ENCODE measurements at regions not wholly inside any gene's neighbourhood (a gene's known extent, or its start where the extent isn't known, plus 50 kb on each side); places are given as distances from the start of the nearest gene placed in this dataset.
A peak's percentile ranks its signal among the peaks of the same experiment; 100 is the strongest.
"Not testable (repeated sequence)": the region's sequence is repeated elsewhere in the genome, so short reads cannot be mapped to it uniquely, and the experiment has no call there.

DNA sequence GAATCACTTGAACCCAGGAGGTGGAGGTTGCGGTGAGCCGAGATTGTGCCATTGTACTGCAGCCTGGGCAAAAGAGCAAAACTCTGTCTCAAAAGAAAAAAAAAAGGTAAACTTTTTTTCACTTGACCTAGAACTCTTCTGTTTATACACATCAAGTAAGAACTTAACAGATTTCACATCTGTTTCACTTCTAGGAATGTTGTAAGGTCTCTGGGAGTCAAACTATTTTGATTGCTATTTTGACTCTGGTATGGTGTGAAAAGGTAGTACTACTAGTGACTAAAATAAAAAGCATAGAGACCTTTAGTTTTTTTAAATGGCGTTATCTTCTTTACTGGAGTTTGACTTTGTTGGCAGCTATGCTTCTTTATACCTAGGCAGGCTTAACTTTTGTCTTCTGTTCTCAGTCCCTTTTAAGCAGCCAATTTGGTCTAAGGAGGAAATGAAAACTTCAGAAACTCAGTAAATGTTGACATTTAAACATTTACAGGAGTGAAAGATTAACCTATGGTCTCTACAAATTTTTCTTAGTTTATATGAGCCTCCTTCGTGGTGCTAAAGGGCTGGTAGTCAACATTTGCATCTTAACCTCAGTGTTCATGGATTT is 84.7 kb downstream of the METTL2B start:
- peak; percentile 5 for DNase-seq (ENCODE audit: low read depth)

GRCh38 chr7:128562795-128563194 is 86.2 kb downstream of the METTL2B start:
- not testable (repeated sequence) for DNase-seq (ENCODE audit: low read depth); H3K4me3 ChIP-seq (ENCODE audit: low read length)

More for the DNA sequence above, 84.7 kb downstream of the METTL2B start:
- not testable (repeated sequence) for H3K4me3 ChIP-seq (ENCODE audit: low read length)

DNA sequence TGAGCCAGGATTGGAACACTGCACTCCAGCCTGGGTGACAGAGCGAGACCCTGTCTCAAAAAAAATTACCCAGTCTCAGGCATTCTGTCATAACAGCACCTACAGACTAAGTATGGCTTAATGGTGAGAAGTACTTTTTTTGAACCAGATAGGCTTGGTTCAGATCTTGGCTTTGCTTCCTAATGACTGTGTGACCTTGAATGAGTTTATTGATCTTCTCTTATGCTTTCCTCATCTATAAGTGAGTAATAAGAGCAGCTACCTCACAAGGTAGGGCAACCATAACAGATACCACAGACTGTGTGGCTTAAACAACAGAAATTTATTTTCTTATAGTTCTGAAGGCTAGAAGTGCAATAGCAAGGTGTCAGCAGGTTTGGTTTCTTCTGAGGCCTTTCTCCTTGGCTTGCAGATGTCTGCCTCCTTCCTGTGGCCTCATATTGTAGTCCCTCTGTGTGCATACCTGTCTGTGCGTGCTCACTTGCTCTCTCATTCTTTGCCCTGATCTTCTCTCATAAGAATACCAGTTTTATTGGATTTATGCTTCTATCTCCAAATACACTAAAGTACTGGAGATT is 87.7 kb downstream of the METTL2B start:
- not testable (repeated sequence) for H3K4me3 ChIP-seq (ENCODE audit: low read length); DNase-seq (ENCODE audit: low read depth)

GRCh38 chr7:128564932-128565864 is 88.7 kb downstream of the METTL2B start:
- not testable (repeated sequence) for DNase-seq (ENCODE audit: low read depth); H3K4me3 ChIP-seq (ENCODE audit: low read length)

- not testable (repeated sequence) for DNase-seq (ENCODE audit: low read depth); H3K4me3 ChIP-seq (ENCODE audit: low read length)
Observed at GRCh38 chr7:128575277-128575676, 96.8 kb upstream of the GARIN1A start.

DNA sequence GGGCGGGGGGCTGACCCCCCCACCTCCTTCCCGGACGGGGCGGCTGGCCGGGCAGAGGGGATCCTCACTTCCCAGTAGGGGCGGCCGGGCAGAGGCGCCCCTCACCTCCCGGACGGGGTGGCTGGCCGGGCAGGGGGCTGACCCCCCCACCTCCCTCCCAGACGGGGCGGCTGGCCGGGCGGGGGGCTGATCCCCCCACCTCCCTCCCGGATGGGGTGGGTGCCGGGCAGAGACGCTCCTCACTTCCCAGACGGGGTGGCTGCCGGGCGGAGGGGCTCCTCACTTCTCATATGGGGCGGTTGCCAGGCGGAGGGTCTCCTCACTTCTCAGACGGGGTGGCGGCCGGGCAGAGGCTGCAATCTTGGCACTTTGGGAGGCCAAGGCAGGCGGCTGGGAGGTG is 95.1 kb upstream of the GARIN1A start:
- DNase-seq (ENCODE audit: low read depth) = not testable (repeated sequence)

DNA sequence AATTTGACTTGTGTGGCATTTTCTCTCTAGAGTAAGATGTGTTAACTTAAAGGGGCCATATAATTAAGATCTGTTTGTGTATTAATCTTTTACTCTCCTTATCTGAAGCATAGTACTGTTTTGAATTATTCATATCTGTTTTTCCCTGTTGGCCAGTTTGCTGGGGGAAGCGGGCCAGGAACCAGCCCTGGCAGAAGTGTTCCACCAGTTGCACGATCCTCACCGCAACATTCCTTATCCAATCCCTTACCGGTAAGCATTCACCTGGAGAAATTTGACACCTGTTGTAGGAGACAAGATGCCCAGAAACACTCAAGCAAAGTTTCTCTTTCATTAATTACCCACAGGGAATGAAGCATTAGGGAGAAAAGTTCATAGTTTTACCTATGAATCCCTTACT is 92.2 kb upstream of the GARIN1A start:
- DNase-seq (ENCODE audit: low read depth); H3K4me3 ChIP-seq (ENCODE audit: low read length): not testable (repeated sequence)

More for the DNA sequence above, 95.1 kb upstream of the GARIN1A start:
- H3K4me3 ChIP-seq (ENCODE audit: low read length) = not testable (repeated sequence)

- not testable (repeated sequence) for H3K4me3 ChIP-seq (ENCODE audit: low read length)
- peak; percentile 60 for DNase-seq (ENCODE audit: low read depth)
Observed at GRCh38 chr7:128581100-128581499, 91.0 kb upstream of the GARIN1A start.

GRCh38 chr7:128581825-128582561 is 90.1 kb upstream of the GARIN1A start:
- not testable (repeated sequence) for DNase-seq (ENCODE audit: low read depth); H3K4me3 ChIP-seq (ENCODE audit: low read length)

- H3K4me3 ChIP-seq (ENCODE audit: low read length); DNase-seq (ENCODE audit: low read depth): not testable (repeated sequence)
Observed at GRCh38 chr7:128586715-128587114, 85.4 kb upstream of the GARIN1A start.

- no peak for TF ChIP-seq CTCF (conservative IDR thresholded peaks at IDR 0.05; ENCODE audit: low read length)
- no peak overlapping the region for H3K4me3 ChIP-seq (ENCODE audit: low read length)
- DNase-seq (ENCODE audit: low read depth) = no peak
Observed at GRCh38 chr7:128591705-128592104, 80.4 kb upstream of the GARIN1A start.

GRCh38 chr7:128592209-128592608 is 79.9 kb upstream of the GARIN1A start:
- not testable (repeated sequence) for H3K4me3 ChIP-seq (ENCODE audit: low read length); DNase-seq (ENCODE audit: low read depth)

DNA sequence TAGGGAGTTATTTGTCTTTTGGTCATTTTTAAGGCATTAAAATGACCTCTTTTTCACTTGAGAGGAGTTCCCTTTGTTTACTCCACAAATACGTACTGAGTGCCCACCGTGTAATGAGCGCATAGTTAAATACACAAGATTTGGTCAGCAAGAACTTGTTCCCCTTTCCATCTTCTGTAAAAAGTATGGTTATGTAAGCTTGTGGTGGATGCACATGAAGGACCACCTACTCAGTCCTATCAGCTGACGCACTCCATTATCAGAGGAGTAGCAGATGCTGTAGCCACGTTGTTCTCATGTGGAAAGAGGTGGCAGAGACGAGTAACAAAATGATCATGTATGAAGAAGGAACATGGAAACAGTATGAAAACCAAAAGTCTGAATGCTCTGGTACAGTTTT is 78.0 kb upstream of the GARIN1A start:
- not testable (repeated sequence) for DNase-seq (ENCODE audit: low read depth); H3K4me3 ChIP-seq (ENCODE audit: low read length)

DNA sequence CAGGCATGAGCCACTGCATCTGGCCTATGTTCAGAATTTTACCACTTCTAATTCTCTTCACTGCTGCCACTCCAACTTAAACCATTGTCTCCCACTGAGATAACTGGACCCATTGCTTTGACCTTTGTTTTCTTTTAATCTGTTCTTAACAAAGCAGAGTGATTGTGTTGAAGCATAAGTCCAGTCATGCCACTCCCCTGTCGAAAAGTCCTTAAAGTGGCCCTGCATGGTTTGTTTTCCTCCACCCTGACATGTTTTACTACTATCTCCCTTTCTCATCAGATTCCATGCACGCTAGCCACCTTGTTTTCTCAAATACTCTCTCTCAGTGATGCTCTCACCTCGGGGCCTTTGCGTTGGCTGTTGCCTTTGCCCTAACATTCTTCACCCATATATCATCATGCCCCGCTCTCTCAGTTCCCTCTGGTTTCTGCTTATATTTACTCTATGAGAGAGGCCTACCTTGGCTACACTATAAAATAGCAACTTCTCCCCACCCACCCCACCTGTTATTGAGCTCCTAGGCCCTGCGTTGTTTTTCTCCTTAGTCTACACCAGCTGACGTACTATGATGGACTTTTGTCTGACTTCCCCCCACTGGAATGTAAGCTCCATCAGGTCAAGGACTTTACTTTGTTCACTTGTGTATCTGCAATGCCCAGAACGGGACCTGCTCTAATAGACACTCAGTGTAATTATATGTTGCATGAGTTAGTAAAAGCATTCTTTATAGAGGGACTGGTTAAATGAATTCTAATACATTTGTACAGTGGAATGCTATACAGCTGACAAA is 75.6 kb upstream of the GARIN1A start:
- DNase-seq (ENCODE audit: low read depth); H3K4me3 ChIP-seq (ENCODE audit: low read length): not testable (repeated sequence)

- DNase-seq (ENCODE audit: low read depth) = peak; percentile 35
- H3K4me3 ChIP-seq (ENCODE audit: low read length) = not testable (repeated sequence)
Observed at GRCh38 chr7:128598946-128599345, 73.1 kb upstream of the GARIN1A start.

Data from AG10803 (cell line).